ENCODE measurements at regions not wholly inside any gene's neighbourhood (a gene's known extent, or its start where the extent isn't known, plus 50 kb on each side); places are given as distances from the start of the nearest gene placed in this dataset.

DNA sequence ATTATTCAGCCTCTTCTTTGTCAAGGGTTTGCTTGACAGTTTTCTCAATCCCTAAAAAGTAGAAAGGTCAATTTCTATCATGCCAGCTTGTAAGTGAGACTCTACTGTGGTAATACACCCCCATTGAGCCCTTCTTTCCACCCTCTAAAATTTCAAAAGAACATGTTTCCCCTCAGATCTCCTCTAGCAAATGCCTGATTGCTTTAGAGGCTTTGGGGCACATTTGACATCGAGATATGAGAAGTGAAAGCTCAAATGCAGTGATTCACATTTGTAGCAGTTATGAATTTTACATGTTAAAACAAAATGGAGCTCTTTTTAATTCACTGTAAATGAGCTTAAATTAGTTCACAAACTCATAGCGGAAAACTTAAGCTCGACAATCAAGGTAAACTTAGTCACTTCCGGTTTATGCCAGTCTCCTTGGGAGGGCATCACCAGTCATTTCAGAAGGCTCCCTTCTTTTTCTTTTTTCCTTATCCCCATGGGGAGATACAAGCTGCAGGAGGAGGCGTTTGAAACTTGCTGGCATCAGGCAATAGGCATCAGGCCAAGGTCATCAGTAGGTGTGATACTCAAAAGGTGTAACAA, 55.3 kb upstream of the ADO start (continued):
- TF ChIP-seq KDM5A (IDR thresholded peaks at IDR 0.05) (no peak), NFE2L2 (conservative IDR thresholded peaks at IDR 0.05; ENCODE audit: low read length) (no peak)

Small RNA genes lying in the stretch of these regions (small RNA-seq; reads per million reads assigned to genes)
- gene ALDH7A1P4: 0 reads per million in 6 experiments
